MG63 (cell line): ENCODE measurements at regions not wholly inside any gene's neighbourhood (a gene's known extent, or its start where the extent isn't known, plus 50 kb on each side); places are given as distances from the start of the nearest gene placed in this dataset.
"Not testable (repeated sequence)": the region's sequence is repeated elsewhere in the genome, so short reads cannot be mapped to it uniquely, and the experiment has no call there.

Experiments
- DNase-seq: peaks from one replicate; pipeline ENCODE4 v3.0.0-alpha.2; 2020
- H3K27me3 ChIP-seq: fragments of 250-450 bp; sonication (Bioruptor Pico); 2 replicates; pipeline ENCODE4 v1.5.1; 2020; ENCODE audit warnings: mild to moderate bottlenecking, moderate library complexity
- H3K36me3 ChIP-seq: fragments of 250-450 bp; sonication (Bioruptor Pico); 2 replicates; pipeline ENCODE4 v1.5.1; 2020; ENCODE audit warnings: mild to moderate bottlenecking, moderate library complexity
- H3K4me3 ChIP-seq: fragments of 250-450 bp; sonication (Bioruptor Pico); 2 replicates; pipeline ENCODE4 v1.5.1; 2020; ENCODE audit warnings: mild to moderate bottlenecking, moderate library complexity
- H3K9me3 ChIP-seq: fragments of 250-450 bp; sonication (Bioruptor Pico); 2 replicates; pipeline ENCODE4 v1.5.1; 2020; ENCODE audit warnings: mild to moderate bottlenecking, moderate library complexity

- Histone ChIP-seq H3K36me3 (no peaks in the 10 kb centered on the region), H3K4me3 (no peak overlapping the region), H3K9me3 (no peaks in the 10 kb centered on the region), H3K27me3 (no peaks in the 10 kb centered on the region)
- no peak for DNase-seq
Measured at GRCh38 chr7:25432807-25433206, 204.5 kb upstream of the NPVF start.

GRCh38 chr7:25436413-25436812 is 208.1 kb upstream of the NPVF start:
- Histone ChIP-seq H3K27me3 (no peaks in the 10 kb centered on the region; the same call in 1 of the 2 replicates), H3K9me3 (peaks cover 4% of the 10 kb centered on the region; the same call in 1 of the 2 replicates), H3K36me3 (no peaks in the 10 kb centered on the region), H3K4me3 (no peak overlapping the region)
- no peak for DNase-seq

- no peaks in the 10 kb centered on the region; the same call in 1 of the 2 replicates for H3K27me3 ChIP-seq
Measured at GRCh38 chr7:25437308-25437707, 209.0 kb upstream of the NPVF start.

GRCh38 chr7:25444991-25445390 is 216.7 kb upstream of the NPVF start:
- no peaks in the 10 kb centered on the region for H3K36me3 ChIP-seq
- DNase-seq = no peak
- no peak overlapping the region for H3K4me3 ChIP-seq

More at GRCh38 chr7:25437308-25437707, 209.0 kb upstream of the NPVF start:
- peaks cover 10% of the 10 kb centered on the region for H3K9me3 ChIP-seq
- no peak for DNase-seq
- H3K36me3 ChIP-seq = no peaks in the 10 kb centered on the region
- H3K4me3 ChIP-seq = no peak overlapping the region

DNA sequence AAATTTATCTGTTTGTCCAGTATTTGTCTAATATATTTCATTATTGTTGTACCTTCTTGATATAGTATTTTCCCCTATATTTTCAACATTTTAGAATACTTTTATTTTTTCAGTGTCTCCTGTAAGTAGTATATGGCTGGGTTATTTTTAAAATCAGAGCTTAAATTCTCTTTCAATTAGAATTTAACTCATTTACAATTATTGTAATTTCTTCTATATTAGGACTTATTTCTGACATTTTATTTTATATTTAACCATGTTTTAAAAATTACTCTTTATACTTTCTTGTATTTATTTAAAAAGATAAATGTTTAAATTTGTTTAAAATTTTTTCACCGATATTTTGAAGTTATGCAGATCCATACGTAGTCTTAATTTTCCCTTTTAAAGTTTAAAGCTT is 220.0 kb upstream of the NPVF start:
- H3K27me3 ChIP-seq = no peaks in the 10 kb centered on the region; the same call in 1 of the 2 replicates
- peaks cover 5% of the 10 kb centered on the region; the same call in 1 of the 2 replicates for H3K9me3 ChIP-seq
- no peak overlapping the region for H3K4me3 ChIP-seq
- no peaks in the 10 kb centered on the region for H3K36me3 ChIP-seq
- DNase-seq = no peak

More at GRCh38 chr7:25444991-25445390, 216.7 kb upstream of the NPVF start:
- H3K9me3 ChIP-seq = peaks cover 13% of the 10 kb centered on the region
- H3K27me3 ChIP-seq = no peaks in the 10 kb centered on the region

- Histone ChIP-seq H3K36me3 (no peaks in the 10 kb centered on the region), H3K9me3 (no peaks in the 10 kb centered on the region), H3K4me3 (no peak overlapping the region), H3K27me3 (no peaks in the 10 kb centered on the region; the same call in none of the 2 replicates)
- DNase-seq = no peak
Measured at GRCh38 chr7:25454020-25454419, 225.7 kb upstream of the NPVF start.

- no peak overlapping the region for H3K4me3 ChIP-seq
Measured at GRCh38 chr7:25454562-25455041, 226.3 kb upstream of the NPVF start.

GRCh38 chr7:25455683-25456251 is 227.5 kb upstream of the NPVF start:
- DNase-seq = no peak

More at GRCh38 chr7:25454562-25455041, 226.3 kb upstream of the NPVF start:
- no peaks in the 10 kb centered on the region; the same call in none of the 2 replicates for H3K27me3 ChIP-seq
- H3K36me3 ChIP-seq = no peaks in the 10 kb centered on the region
- H3K9me3 ChIP-seq = no peaks in the 10 kb centered on the region
- DNase-seq = no peak

GRCh38 chr7:25456467-25457171 is 228.3 kb upstream of the NPVF start:
- DNase-seq = peak; percentile 28
- Histone ChIP-seq H3K27me3 (peaks cover 6% of the 10 kb centered on the region), H3K9me3 (no peaks in the 10 kb centered on the region), H3K4me3 (no peak overlapping the region), H3K36me3 (no peaks in the 10 kb centered on the region)

More at GRCh38 chr7:25455683-25456251, 227.5 kb upstream of the NPVF start:
- no peak overlapping the region for H3K4me3 ChIP-seq
- H3K27me3 ChIP-seq = peaks cover 6% of the 10 kb centered on the region
- no peaks in the 10 kb centered on the region for H3K36me3 ChIP-seq
- H3K9me3 ChIP-seq = no peaks in the 10 kb centered on the region

DNA sequence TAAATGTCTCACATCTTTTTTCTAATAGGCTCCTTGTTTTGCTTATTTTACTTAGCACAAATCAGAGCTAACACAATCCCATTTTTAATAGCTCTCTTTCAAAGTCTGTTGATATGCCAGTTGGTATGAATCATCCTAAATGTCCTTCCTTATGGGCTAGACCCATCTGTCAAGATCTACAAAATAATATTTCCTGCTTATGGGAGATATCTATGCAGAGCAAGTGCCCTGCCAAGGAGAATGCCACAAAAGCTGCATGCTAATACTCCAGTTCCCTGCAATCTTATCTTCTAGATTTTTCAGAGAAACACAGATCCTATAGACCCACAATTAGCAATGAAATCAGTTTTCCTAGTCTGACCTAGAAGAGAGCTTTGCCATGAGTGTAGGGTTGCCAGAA is 230.8 kb upstream of the NPVF start:
- Histone ChIP-seq H3K27me3 (peaks cover 6% of the 10 kb centered on the region; the same call in 1 of the 2 replicates), H3K9me3 (no peaks in the 10 kb centered on the region), H3K36me3 (no peaks in the 10 kb centered on the region), H3K4me3 (no peak overlapping the region)
- no peak for DNase-seq

DNA sequence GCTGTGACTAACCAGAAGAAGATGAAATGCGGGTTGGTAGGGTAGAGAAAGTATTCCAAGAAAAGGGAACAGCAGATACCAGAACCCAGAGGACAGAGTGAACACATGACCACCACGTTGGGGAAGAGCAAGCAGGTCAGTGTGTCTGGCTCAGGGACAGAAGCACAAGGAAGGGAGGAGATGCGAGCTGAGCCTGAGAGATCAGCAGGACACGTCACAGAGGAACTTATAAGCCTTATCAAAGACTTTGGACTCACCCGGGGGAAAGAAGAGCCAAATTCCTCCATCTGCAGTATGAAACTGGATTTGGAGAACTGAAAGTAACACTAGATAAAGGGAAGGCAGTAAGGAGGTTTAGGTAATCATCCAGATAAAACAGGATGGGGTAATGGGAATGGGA is 232.1 kb upstream of the NPVF start:
- Histone ChIP-seq H3K9me3 (no peaks in the 10 kb centered on the region), H3K27me3 (peaks cover 6% of the 10 kb centered on the region; the same call in 1 of the 2 replicates), H3K36me3 (no peaks in the 10 kb centered on the region), H3K4me3 (no peak overlapping the region)
- no peak for DNase-seq

- no peaks in the 10 kb centered on the region for H3K9me3 ChIP-seq
- no peak overlapping the region for H3K4me3 ChIP-seq
- no peaks in the 10 kb centered on the region for H3K27me3 ChIP-seq
- no peak for DNase-seq
- H3K36me3 ChIP-seq = no peaks in the 10 kb centered on the region
Measured at GRCh38 chr7:25469669-25470068, 241.4 kb upstream of the NPVF start.

DNA sequence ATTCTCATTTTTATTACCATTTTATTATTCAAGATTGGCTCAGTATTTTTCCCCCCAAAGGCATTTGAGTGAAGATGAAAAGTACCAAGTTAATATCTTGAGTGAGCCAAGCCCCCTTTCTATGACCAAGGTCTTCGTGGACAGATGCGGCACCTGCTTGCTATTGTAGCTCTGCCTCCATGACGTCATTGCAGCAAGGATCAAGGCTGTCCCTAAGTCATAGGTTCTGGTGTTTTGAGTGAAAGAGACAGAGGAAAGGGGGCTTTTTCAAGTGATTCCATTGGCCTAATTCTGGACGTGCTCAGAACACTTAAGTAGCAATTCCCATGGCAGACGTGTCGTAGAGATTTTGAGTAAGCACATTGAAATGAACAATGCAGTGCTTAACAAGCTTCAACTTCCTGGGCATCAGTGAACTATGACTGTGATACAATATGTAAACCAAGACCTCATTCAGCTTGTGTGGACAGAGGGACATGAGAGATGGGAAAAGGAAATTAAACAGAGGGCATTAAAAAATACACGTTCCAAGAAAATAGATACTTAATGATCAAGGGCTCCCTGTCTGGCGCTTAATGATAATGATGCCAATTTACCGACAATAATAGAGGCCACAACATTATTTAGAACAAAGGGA is 248.7 kb upstream of the NPVF start:
- DNase-seq = no peak
- Histone ChIP-seq H3K4me3 (no peak overlapping the region), H3K9me3 (no peaks in the 10 kb centered on the region), H3K36me3 (no peaks in the 10 kb centered on the region), H3K27me3 (peaks cover 6% of the 10 kb centered on the region)

DNA sequence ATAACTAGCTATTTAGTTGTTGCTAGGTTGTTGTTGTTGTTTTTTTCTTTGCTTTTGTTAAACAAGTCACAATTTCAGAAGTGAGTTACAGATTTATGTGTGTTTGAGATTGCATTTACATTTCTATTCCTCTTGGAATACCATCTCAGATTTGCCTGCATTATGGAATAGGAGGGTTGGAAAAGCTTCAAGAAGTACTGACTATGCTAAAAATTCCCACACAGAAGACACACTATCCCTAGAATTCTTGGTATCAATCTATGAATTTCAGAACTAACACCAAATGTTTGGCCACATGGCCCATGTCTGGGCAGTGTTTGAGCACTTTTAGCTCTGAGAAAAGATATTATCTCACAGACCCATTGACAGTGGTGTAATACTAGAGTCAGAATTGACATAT is 249.9 kb upstream of the NPVF start:
- H3K9me3 ChIP-seq, DNase-seq, H3K27me3 ChIP-seq, H3K4me3 ChIP-seq, H3K36me3 ChIP-seq: not testable (repeated sequence)

DNA sequence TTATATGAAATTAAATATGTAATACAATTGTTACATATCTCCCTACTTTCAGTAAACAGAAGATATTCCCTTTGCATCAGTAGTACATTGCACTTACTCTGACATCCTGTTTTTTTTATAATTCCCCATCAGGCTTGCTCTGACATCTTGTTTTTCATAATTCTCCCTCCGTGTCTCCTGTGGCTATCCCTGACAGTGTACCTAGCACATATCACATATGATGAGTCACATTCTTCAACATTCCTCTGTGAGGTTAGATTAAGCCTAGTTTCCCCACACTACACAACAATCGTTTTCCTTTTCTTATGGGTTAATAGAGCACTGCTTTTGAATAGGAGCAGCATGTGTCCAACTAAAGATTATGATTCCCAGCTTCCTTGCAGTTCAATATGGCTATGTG is 250.6 kb upstream of the NPVF start:
- Histone ChIP-seq H3K9me3 (no peaks in the 10 kb centered on the region), H3K36me3 (no peaks in the 10 kb centered on the region)
- DNase-seq = no peak

GRCh38 chr7:25481891-25482290 is 253.6 kb upstream of the NPVF start:
- no peaks in the 10 kb centered on the region for H3K36me3 ChIP-seq
- peaks cover 6% of the 10 kb centered on the region for H3K27me3 ChIP-seq
- H3K9me3 ChIP-seq = no peaks in the 10 kb centered on the region
- DNase-seq = no peak
- H3K4me3 ChIP-seq = no peak overlapping the region

More for the DNA sequence above, 250.6 kb upstream of the NPVF start:
- no peak overlapping the region for H3K4me3 ChIP-seq
- H3K27me3 ChIP-seq = peaks cover 6% of the 10 kb centered on the region

- Histone ChIP-seq H3K9me3 (no peaks in the 10 kb centered on the region), H3K4me3 (no peak overlapping the region), H3K27me3 (peaks cover 3% of the 10 kb centered on the region; the same call in 1 of the 2 replicates), H3K36me3 (no peaks in the 10 kb centered on the region)
- no peak for DNase-seq
Measured at GRCh38 chr7:25482631-25483030, 254.3 kb upstream of the NPVF start.
